Memory B cell (primary cell): ENCODE measurements at regions not wholly inside any gene's neighbourhood (a gene's known extent, or its start where the extent isn't known, plus 50 kb on each side); places are given as distances from the start of the nearest gene placed in this dataset.

Source experiments
- ATAC-seq: fragments of 150-1000 bp; cut with Tn5 transposase; 2 replicates; pipeline ENCODE4 v1.10.0; 2021; ENCODE audit warnings: low read depth, mild to moderate bottlenecking, moderate library complexity
- DNase-seq, 2 donors: peaks; one replicate each; pipeline ENCODE4 v3.0.0; 2022; ENCODE audit warnings: low spot score in 2 of 2
- H3K27ac Mint-ChIP-seq: one replicate; pipeline ENCODE4 v1.8.0; 2022; ENCODE audit warnings: mild to moderate bottlenecking, moderate library complexity, mixed read lengths
- H3K27me3 Mint-ChIP-seq: one replicate; pipeline ENCODE4 v1.8.0; 2022; ENCODE audit warnings: mixed read lengths
- H3K36me3 Mint-ChIP-seq: one replicate; pipeline ENCODE4 v1.8.0; 2022; ENCODE audit warnings: mild to moderate bottlenecking, mixed read lengths
- H3K4me1 Mint-ChIP-seq: one replicate; pipeline ENCODE4 v1.8.0; 2022; ENCODE audit warnings: mixed read lengths
- H3K4me3 Mint-ChIP-seq: one replicate; pipeline ENCODE4 v1.8.0; 2022; ENCODE audit warnings: mild to moderate bottlenecking, moderate library complexity, mixed read lengths
- H3K9me3 Mint-ChIP-seq: one replicate; pipeline ENCODE4 v1.8.0; 2022; ENCODE audit warnings: mixed read lengths

DNA sequence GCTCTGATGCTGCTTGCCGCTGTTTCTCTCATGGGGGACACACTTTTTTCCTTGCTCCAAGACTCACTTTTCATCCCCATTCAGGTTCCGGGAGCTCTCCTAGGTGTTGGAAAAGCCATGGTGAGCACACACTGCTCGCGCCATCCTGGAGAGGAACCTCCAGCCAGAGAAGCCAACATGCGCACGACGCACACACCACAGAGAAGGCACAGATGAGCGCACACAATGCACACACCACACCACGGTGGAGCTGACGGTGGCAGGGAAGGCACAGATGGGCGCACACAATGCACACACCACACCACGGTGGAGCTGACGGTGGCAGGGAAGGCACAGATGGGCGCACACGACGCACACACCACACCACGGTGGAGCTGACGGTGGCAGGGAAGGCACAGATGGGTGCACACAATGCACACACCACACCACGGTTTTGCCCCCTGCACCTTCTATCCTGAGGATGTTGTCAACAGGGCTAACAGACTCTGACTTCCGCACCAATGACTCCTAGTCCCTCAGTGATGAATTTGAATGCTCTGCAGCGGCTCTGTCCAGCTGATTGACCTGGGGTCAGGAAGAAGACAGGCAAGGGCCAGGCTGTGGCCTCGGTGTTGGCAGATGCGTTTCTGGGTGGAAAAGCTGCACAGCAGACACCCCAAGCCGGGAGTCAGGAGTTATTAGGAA, 154.7 kb downstream of the ERMARD start:
- peaks cover 8% of the 10 kb centered on the region for H3K9me3 Mint-ChIP-seq
- no peak overlapping the region for H3K4me3 Mint-ChIP-seq
- H3K27ac Mint-ChIP-seq = no peak overlapping the region
- DNase-seq = no peak
- H3K4me1 Mint-ChIP-seq = no peaks in the 10 kb centered on the region
- peaks cover 3% of the 10 kb centered on the region for H3K36me3 Mint-ChIP-seq
- no peak for ATAC-seq
- peaks cover 16% of the 10 kb centered on the region for H3K27me3 Mint-ChIP-seq

DNA sequence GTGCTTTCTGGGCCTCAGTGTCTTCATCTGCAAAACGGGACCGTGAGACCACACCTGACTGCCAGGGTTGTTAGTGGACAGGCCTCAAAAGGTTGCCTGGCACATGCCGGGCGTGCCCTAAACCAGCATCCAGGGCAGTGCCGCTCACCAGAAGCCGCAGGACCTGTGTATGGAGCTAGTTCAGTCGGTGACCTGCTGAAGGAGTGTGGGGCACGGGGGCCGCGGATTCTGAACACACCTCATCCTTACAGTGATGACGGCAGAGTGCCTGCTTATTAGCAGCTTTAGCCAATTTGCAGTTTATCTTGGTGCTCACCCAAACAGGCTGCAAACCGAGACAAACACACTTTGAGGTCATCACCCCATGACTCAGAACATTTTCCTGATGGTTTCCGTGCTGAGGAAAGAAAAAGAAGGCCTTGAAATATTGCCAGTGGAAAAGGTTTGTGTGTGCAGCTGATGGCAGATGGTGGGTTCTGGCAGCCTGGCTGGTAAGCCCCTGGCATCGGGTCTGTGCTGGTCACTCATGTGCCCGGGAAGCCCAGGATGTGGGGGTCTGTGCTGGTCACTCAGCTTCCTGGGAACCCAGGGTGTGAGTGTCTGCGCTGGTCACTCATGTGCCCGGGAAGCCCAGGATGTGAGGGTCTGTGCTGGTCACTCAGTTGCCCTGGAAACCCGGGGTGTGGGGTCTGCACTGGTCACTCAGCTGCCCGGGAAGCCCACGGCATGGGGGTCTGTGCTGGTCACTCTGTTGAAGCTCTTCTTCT, 153.8 kb downstream of the ERMARD start:
- Mint-ChIP-seq H3K27me3 (peaks cover 18% of the 10 kb centered on the region), H3K27ac (no peak overlapping the region), H3K4me3 (no peak overlapping the region), H3K36me3 (peaks cover 5% of the 10 kb centered on the region), H3K9me3 (peaks cover 11% of the 10 kb centered on the region), H3K4me1 (no peaks in the 10 kb centered on the region)
- DNase-seq (no peak), ATAC-seq (no peak)

DNA sequence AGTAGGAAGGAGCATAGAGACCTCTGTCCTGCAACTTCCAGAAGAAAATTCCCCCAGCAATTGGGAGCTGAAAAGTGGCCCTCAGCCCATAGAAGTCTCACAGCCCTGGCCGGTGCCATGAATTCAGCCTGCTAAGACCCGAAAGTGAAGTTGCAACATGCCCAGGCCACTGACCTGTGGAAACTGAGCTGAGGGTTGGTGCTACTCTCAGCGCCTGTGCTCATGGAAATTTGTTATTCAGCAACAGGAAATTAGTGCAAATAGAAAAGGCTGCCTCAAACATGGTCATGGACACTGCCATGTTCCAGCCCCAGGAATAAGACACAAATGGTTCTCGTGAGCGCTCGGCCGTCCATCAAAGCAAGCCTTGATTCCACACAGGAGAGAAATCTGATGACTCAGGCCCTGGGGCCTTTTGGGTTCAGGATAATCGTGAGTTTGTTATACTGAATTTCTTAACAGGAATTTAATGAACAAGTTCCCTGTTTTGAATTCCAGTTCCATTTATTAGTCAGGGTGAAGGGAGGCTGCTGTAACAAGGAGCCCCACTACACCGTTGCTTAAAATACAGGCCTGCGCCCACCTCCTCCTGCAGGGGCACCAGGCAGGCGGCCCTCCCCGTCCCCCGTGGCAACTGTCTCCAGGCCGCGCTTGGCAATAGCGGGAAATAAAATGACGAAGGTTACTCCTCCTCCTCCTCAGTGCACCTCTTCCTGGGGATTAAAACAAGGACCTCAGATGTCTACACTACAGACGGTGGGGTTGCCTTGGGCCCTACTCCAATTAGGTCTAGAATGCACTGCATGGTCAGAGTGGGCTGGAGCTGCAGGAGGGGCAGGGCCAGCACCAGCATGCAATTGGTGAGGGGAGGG, 152.9 kb downstream of the ERMARD start:
- no peak for DNase-seq
- no peak for ATAC-seq
- H3K27ac Mint-ChIP-seq = no peak overlapping the region
- no peaks in the 10 kb centered on the region for H3K4me1 Mint-ChIP-seq
- H3K4me3 Mint-ChIP-seq = no peak overlapping the region
- H3K9me3 Mint-ChIP-seq = peaks cover 14% of the 10 kb centered on the region
- H3K36me3 Mint-ChIP-seq = peaks cover 8% of the 10 kb centered on the region
- peaks cover 24% of the 10 kb centered on the region for H3K27me3 Mint-ChIP-seq

DNA sequence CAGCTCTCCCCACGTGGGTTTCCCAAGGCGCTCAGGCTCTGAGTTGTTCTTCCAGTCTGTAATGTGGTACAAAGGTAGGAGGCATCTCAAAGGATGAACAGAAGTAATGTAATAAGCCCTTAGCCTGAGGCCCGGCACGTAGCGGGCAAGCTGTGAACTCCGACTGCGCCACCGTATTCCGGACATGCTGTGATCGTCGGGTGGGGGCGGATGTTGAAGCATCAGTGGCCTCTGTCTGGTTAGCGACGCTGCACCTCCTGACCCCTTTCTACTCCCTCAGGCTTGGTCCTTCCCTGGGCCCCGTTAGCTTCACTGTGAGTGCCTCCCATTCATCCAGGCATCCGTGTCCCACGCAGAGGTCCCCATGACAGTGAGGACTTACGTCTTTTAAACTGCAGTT, 151.7 kb downstream of the ERMARD start:
- peaks cover 14% of the 10 kb centered on the region for H3K9me3 Mint-ChIP-seq
- H3K27me3 Mint-ChIP-seq = peaks cover 28% of the 10 kb centered on the region
- H3K4me1 Mint-ChIP-seq = no peaks in the 10 kb centered on the region
- peaks cover 8% of the 10 kb centered on the region for H3K36me3 Mint-ChIP-seq
- no peak overlapping the region for H3K27ac Mint-ChIP-seq
- DNase-seq (no peak), ATAC-seq (no peak)
- no peak overlapping the region for H3K4me3 Mint-ChIP-seq

DNA sequence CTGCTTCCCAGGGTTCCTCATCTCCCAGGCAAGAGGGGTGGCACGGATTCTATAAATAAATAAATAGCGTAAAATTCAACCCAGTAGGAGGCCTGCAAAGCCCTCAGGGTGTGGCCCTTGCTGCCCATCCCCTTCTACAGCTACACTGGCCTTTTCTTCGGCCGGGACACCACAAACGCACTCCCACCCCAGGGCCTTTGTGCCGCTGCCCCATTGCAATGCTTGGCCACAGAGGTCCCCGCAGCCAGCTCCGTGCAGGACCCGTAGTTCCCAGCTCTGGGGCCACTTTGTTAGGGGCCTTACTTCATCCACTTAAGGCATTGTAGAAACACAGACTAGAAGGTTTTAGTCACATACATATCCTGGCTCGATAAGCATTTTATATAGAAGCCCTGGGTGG, 151.2 kb downstream of the ERMARD start:
- H3K9me3 Mint-ChIP-seq = peaks cover 14% of the 10 kb centered on the region
- ATAC-seq = no peak

DNA sequence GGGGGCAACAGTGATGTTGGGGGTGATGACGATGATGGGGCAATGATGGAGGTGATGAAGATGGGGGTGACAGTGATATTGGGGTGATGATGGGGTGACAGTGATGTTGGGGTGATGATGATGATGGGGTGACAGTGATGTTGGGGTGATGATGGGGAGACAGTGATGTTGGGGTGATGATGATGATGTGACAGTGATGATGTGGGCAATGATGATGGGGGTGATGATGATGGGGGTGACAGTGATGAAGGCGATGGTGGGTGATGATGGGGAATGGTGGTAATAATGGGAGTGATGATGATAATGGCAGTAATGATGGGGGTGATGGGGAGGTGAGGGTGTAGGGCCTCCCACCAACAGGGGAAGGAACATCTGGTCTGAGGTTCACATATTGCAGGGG, 150.6 kb downstream of the ERMARD start:
- Mint-ChIP-seq H3K4me1 (no peaks in the 10 kb centered on the region), H3K9me3 (peaks cover 14% of the 10 kb centered on the region), H3K36me3 (peaks cover 8% of the 10 kb centered on the region), H3K27ac (no peak overlapping the region), H3K27me3 (peaks cover 33% of the 10 kb centered on the region), H3K4me3 (no peak overlapping the region)
- ATAC-seq (no peak), DNase-seq (no peak)

More for the DNA sequence above, 151.2 kb downstream of the ERMARD start:
- no peak overlapping the region for H3K4me3 Mint-ChIP-seq
- DNase-seq = no peak
- peaks cover 33% of the 10 kb centered on the region for H3K27me3 Mint-ChIP-seq
- H3K36me3 Mint-ChIP-seq = peaks cover 8% of the 10 kb centered on the region
- H3K27ac Mint-ChIP-seq = no peak overlapping the region
- H3K4me1 Mint-ChIP-seq = no peaks in the 10 kb centered on the region

DNA sequence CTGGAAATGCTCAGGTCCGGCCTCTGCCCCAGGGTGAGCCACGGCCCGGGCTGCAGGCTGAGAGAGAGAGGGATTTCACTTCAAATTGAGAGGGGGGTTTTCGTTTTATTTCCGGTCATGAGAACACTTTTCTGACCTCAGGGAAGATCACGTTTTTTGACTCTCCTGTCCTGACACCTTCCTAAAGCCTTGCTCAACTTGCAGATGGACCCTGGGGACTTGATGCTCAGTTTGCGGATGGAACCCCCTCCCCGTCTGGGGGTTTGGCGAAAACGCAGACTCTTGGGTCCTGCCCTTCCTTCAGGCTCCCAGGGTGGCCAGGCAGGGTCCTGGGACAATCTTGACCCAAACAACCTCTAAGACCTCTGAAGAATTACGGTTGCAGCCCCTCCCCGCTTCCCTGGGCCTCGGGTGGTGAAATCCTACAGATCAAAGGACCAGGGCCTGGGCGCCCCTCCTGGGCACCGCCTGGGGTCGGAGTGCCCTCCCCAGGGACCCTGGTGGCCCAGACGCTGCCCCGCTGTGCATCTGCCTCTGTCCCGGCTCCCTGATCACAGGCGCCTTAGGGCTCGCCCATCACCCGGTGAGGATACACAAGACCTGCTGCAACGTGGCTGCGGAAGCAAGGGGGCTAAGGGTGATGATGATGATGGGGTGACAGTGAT, 148.2 kb downstream of the ERMARD start:
- H3K9me3 Mint-ChIP-seq = peaks cover 16% of the 10 kb centered on the region
- H3K4me3 Mint-ChIP-seq = no peak overlapping the region
- H3K36me3 Mint-ChIP-seq = peaks cover 8% of the 10 kb centered on the region
- H3K27me3 Mint-ChIP-seq = peaks cover 29% of the 10 kb centered on the region
- peaks cover 3% of the 10 kb centered on the region for H3K4me1 Mint-ChIP-seq
- H3K27ac Mint-ChIP-seq = no peak overlapping the region
- ATAC-seq = no peak
- DNase-seq = no peak

DNA sequence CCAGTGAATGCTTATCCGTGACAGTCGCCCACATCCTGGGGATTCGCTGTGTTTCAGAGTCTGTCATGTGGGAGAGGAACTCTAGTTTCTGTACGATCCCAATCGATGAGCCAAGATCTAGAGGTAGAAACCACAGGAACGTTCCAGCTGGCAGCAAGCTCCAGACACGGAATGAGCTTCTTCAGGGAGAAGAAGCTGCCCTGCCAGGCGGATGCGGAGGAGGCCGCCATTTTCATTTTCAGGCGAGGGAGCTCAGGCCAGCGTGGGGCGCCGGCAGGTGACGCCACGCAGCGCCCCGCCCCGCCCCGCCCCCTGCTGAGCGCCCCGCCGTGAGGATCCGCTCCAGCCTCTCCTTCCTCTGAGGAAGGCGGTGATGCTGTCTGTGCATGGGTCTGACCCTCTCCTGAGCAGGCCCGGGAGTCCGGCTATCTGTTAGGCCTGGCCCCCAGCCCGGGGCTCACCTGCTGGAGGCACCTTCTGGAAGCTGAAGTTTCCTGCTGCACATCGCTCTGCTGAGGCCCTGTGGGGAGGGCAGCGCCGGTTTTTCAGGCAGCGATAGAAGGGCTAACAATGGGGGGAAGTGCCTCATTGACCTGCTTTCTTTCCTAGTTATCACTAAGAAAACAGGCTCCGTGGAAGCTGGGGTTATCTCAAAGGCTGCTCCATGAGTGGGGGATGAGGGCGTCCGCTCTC, 147.5 kb downstream of the ERMARD start:
- no peak for DNase-seq
- peaks cover 16% of the 10 kb centered on the region for H3K9me3 Mint-ChIP-seq

DNA sequence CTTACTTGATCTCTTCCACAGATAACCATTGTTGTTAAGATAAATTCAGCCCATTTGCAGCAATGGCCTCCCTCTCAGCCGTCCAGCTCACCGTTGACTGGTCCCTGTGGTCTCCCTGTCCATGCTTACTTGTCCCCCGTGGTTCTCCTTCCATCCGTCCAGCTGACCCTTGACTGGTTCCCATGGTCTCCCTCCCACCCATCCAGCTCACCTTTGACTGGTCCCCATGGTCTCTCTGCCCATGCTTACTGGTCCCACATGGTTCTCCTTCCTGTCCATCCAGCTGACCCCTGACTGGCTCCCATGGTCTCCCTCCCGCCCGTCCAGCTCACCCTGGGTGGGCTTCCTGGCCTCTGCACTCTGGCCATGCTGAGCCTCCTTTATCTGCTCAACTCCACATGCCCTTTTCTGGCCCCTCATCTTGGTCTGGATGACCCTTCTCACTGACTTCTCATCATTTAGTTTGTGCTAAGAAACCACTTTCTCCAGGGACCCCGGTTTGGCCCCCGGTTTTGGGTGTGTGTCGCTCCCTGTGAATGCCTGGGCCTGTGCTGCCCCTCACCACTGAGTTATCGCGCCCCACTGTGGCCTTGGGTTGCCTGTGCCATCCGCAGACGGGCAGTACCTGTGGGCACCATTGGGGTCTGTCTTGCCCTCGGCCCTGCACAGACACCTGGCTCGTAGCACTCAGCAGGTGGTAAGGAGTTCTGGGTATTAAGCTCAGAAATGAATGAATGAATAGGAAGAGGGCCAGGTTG, 146.4 kb downstream of the ERMARD start:
- DNase-seq (no peak), ATAC-seq (no peak)
- Mint-ChIP-seq H3K36me3 (peaks cover 8% of the 10 kb centered on the region), H3K9me3 (peaks cover 16% of the 10 kb centered on the region), H3K27ac (no peak overlapping the region), H3K4me3 (no peak overlapping the region), H3K4me1 (peaks cover 3% of the 10 kb centered on the region), H3K27me3 (peaks cover 29% of the 10 kb centered on the region)

More for the DNA sequence above, 147.5 kb downstream of the ERMARD start:
- Mint-ChIP-seq H3K4me1 (peaks cover 3% of the 10 kb centered on the region), H3K27me3 (peaks cover 29% of the 10 kb centered on the region), H3K27ac (no peak overlapping the region), H3K4me3 (no peak overlapping the region), H3K36me3 (peaks cover 8% of the 10 kb centered on the region)
- ATAC-seq = no peak

DNA sequence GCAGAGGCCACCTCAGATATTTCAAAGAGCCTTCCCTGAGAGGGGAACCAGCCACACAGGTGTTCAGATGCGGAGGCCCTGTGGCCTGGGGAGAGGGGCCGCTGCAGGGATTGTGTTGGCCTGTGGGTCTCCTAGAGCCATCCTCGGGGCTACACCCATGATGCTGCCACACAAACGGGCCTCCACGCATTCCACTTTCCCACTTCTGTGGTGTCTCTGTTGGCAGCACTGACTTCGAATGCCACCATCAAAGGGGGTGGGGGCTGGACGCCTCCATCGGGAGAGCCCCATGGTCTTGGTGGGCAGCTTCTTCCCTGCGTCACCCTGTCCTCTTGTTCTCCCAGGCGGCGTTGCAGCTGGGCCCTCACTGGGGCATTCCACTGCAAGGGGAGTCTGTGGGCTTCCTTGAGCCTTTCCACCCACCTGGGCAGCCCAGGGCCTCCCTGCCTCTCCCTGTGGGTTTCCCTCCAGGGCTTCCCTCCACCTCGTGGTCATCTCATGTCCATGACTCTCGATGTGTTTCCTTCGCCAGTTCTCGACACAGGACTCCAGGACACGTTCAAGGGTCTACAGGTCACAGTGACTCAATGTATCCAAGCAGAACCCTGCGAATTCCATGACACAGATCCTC, 145.5 kb downstream of the ERMARD start:
- no peak overlapping the region for H3K27ac Mint-ChIP-seq
- H3K4me1 Mint-ChIP-seq = peaks cover 3% of the 10 kb centered on the region
- ATAC-seq (no peak), DNase-seq (no peak)
- H3K4me3 Mint-ChIP-seq = no peak overlapping the region
- H3K9me3 Mint-ChIP-seq = peaks cover 13% of the 10 kb centered on the region
- H3K27me3 Mint-ChIP-seq = peaks cover 26% of the 10 kb centered on the region
- H3K36me3 Mint-ChIP-seq = peaks cover 8% of the 10 kb centered on the region

DNA sequence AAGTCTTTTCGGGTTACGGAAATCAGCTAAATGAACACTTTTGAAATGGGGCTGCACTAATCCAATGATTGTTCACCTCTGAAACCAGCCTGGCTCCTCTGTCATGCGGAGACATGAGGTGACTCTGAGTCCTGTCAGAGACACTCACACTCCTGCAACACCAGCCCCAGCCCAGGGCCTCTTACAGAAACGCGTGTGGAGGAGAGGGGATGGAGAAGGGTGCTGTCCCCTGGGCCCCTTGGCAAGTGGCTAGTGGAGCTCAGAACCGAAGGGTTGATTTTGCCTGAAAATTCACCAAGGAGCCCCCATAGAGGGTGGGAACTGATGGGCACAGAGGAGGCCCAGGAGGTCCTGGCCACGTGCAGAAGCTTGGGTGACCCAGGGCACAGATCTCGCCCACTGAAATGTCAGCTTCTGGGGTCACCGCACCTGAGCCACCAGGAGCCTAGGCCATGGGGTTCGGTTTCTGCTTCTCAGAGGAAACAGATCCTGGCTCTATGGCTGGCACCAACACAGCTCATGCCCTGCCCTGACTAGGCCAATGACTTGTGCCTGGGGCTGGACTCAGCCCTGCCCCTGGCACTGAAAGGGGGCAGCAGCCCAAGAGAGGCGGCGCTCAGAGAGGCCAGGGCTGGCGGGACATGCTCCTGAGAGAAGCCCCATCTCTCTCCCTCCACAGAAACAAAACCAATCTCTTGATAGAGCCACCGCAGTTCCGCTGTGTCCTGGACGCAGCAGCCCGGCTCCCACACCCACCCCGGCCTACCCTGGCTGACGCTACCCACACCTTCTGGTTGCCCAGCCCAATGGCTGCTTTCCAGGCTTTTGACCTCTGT, 144.7 kb downstream of the ERMARD start:
- DNase-seq (no peak), ATAC-seq (no peak)
- Mint-ChIP-seq H3K27me3 (peaks cover 20% of the 10 kb centered on the region), H3K36me3 (peaks cover 5% of the 10 kb centered on the region), H3K4me3 (no peak overlapping the region), H3K4me1 (peaks cover 3% of the 10 kb centered on the region), H3K9me3 (peaks cover 7% of the 10 kb centered on the region), H3K27ac (no peak overlapping the region)
